ENCODE measurements at regions not wholly inside any gene's neighbourhood (a gene's known extent, or its start where the extent isn't known, plus 50 kb on each side); places are given as distances from the start of the nearest gene placed in this dataset.

- DNase-seq (ENCODE audit: low read depth, low spot score) (no peak), FAIRE-seq (no peak)
- intact Hi-C loops (cut with micrococcal nuclease) (no loop called here), dilution Hi-C loops (cut with MboI; ENCODE audit: extremely low pct_ligation_motif_present, low sequenced_read_pairs) (no loop called here)
- Histone ChIP-seq H3K9me3 (replicated peaks; ENCODE audit: control insufficient read depth, insufficient read depth, low read length) (no peaks in the 10 kb centered on the region), H3K4me2 (ENCODE audit: insufficient read depth, low read length) (no peak overlapping the region), H3K9ac (replicated peaks; ENCODE audit: extremely low read depth, insufficient read depth, low read length) (no peak overlapping the region), H3K4me3 (replicated peaks in 1 of 3; ENCODE audit: insufficient read depth in 1 of 3, low read depth in 1 of 3, low read length in 3 of 3) (no peak overlapping the region), H3K79me2 (ENCODE audit: control insufficient read depth, insufficient read depth, low read length) (no peaks in the 10 kb centered on the region), H3K36me3 (ENCODE audit: control insufficient read depth in 2 of 2, extremely low read depth in 1 of 2, insufficient read depth in 2 of 2, low read length in 2 of 2) (no peaks in the 10 kb centered on the region), H3K9me1 (replicated peaks; ENCODE audit: control insufficient read depth, extremely low read depth, insufficient read depth, low read length) (no peaks in the 10 kb centered on the region), H3K27ac (ENCODE audit: insufficient read depth, low read depth, low read length) (no peak overlapping the region), H2AFZ (ENCODE audit: low read depth, low read length) (no peak overlapping the region), H3K4me1 (ENCODE audit: control insufficient read depth, extremely low read depth, insufficient read depth, low read length) (no peaks in the 10 kb centered on the region), H3K27me3 (ENCODE audit: control insufficient read depth in 2 of 2, insufficient read depth in 2 of 2, low read length in 2 of 2) (peaks cover 0 to 11% of the 10 kb centered on the region in 2 experiments), H4K20me1 (replicated peaks; ENCODE audit: control insufficient read depth, extremely low read depth, insufficient read depth, low read length) (no peaks in the 10 kb centered on the region)
- ChIA-PET POLR2A (no interaction called here), CTCF (interaction anchor here (1.1 to 1.9 kb wide), 3 partner anchors 12 to 30 kb away, joined by 3 to 5 read pairs (median 4); no protein-coding TSS in a partner anchor)
- no TSS peak for BruUV-seq (replicated peaks)
- TF ChIP-seq CTCF (IDR thresholded peaks at IDR 0.05; ENCODE audit: extremely low read depth in 1 of 2, insufficient read depth in 1 of 2, low read depth in 1 of 2, low read length in 2 of 2) (no peak), JUN (IDR thresholded peaks at IDR 0.05; ENCODE audit: borderline replicate concordance, insufficient read depth, insufficient read length, low read depth) (no peak), GATA2 (IDR thresholded peaks at IDR 0.05; ENCODE audit: insufficient read depth, insufficient read length, low read depth, low read length) (no peak), POLR2AphosphoS5 (IDR thresholded peaks at IDR 0.05; ENCODE audit: insufficient read depth, low read depth, low read length) (no peak)
These were observed 206.2 kb upstream of the PRNP start for GRCh38 chr20:4480104-4480503.

GRCh38 chr20:4476903-4477500 lies 209.3 kb upstream of the PRNP start:
- TF ChIP-seq EZH2 (IDR thresholded peaks at IDR 0.05; ENCODE audit: borderline replicate concordance, low read depth, low read length, severe bottlenecking) (no peak), POLR2AphosphoS5 (IDR thresholded peaks at IDR 0.05; ENCODE audit: insufficient read depth, low read depth, low read length) (no peak), CTCF (IDR thresholded peaks at IDR 0.05; ENCODE audit: extremely low read depth in 1 of 2, insufficient read depth in 1 of 2, low read depth in 1 of 2, low read length in 2 of 2) (no peak), JUN (IDR thresholded peaks at IDR 0.05; ENCODE audit: borderline replicate concordance, insufficient read depth, insufficient read length, low read depth) (no peak), MYC (IDR thresholded peaks at IDR 0.05; ENCODE audit: low read depth, low read length) (no peak), MAX (IDR thresholded peaks at IDR 0.05; ENCODE audit: insufficient read depth, insufficient read length) (no peak)
- H3K27me3 ChIP-seq (ENCODE audit: control insufficient read depth in 2 of 2, insufficient read depth in 2 of 2, low read length in 2 of 2) = peaks cover 0 to 11% of the 10 kb centered on the region in 2 experiments
- DNase-seq (ENCODE audit: low read depth, low spot score) (no peak), FAIRE-seq (no peak)
- no peaks in the 10 kb centered on the region for H3K4me1 ChIP-seq (ENCODE audit: control insufficient read depth, extremely low read depth, insufficient read depth, low read length)
- no peak overlapping the region for H2AFZ ChIP-seq (ENCODE audit: low read depth, low read length)
- ChIA-PET CTCF (no interaction called here), POLR2A (no interaction called here)
- no peaks in the 10 kb centered on the region for H4K20me1 ChIP-seq (replicated peaks; ENCODE audit: control insufficient read depth, extremely low read depth, insufficient read depth, low read length)
- BruUV-seq (replicated peaks) = no TSS peak
- no peaks in the 10 kb centered on the region for H3K79me2 ChIP-seq (ENCODE audit: control insufficient read depth, insufficient read depth, low read length)
- H3K4me3 ChIP-seq (replicated peaks in 1 of 3; ENCODE audit: insufficient read depth in 1 of 3, low read depth in 1 of 3, low read length in 3 of 3) = no peak overlapping the region
- H3K36me3 ChIP-seq (ENCODE audit: control insufficient read depth in 2 of 2, extremely low read depth in 1 of 2, insufficient read depth in 2 of 2, low read length in 2 of 2) = no peaks in the 10 kb centered on the region
- dilution Hi-C loops (cut with MboI; ENCODE audit: extremely low pct_ligation_motif_present, low sequenced_read_pairs) = no loop called here
- H3K27ac ChIP-seq (ENCODE audit: insufficient read depth, low read depth, low read length) = no peak overlapping the region
- H3K4me2 ChIP-seq (ENCODE audit: insufficient read depth, low read length) = no peak overlapping the region
- H3K9ac ChIP-seq (replicated peaks; ENCODE audit: extremely low read depth, insufficient read depth, low read length) = no peak overlapping the region
- intact Hi-C loops (cut with micrococcal nuclease) = no loop called here
- H3K9me3 ChIP-seq (replicated peaks; ENCODE audit: control insufficient read depth, insufficient read depth, low read length) = no peaks in the 10 kb centered on the region
- no peaks in the 10 kb centered on the region for H3K9me1 ChIP-seq (replicated peaks; ENCODE audit: control insufficient read depth, extremely low read depth, insufficient read depth, low read length)
